ENCODE measurements at regions not wholly inside any gene's neighbourhood (a gene's known extent, or its start where the extent isn't known, plus 50 kb on each side); places are given as distances from the start of the nearest gene placed in this dataset.
"Not testable (repeated sequence)": the region's sequence is repeated elsewhere in the genome, so short reads cannot be mapped to it uniquely, and the experiment has no call there.

DNA sequence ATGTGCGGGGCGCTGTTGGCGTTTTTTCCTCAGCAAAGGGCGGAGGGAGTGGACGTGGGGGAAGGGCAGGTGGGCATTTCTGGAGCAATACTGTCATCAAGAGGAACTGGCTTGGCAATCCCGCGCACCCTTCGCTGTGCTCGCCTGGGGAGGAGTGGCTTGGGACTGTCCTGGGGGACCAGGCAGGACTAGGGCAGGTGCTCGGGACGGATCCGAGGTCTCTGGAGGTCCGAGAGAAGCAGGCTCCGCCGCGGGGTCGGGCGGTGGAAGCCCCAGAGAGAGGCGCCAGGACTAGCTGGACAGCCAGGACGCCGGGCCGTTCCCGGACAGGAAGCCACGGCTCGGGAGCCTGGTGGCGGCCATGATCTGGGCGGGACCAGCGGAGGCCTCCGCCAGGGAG, 282.5 kb upstream of the AGTR2 start (continued):
- TF ChIP-seq ZNF232 (CRISPR knock-in tag; IDR thresholded peaks at IDR 0.05; ENCODE audit: borderline replicate concordance): peak; percentile 44; the same call in 1 of the 2 replicates
- 0 out of 2 replicates have a peak, but pooled peaks have one; percentile 70 for TF ChIP-seq SPEN (CRISPR knock-in tag; IDR thresholded peaks at IDR 0.05; ENCODE audit: low read depth)
- peak; percentile 95 for TF ChIP-seq DNMT1 (CRISPR knock-in tag; IDR thresholded peaks at IDR 0.05)
- peak; percentile 28; the same call in 1 of the 2 replicates for TF ChIP-seq ZZZ3 (CRISPR knock-in tag; IDR thresholded peaks at IDR 0.05; ENCODE audit: borderline replicate concordance)
- not testable (repeated sequence) for TF ChIP-seq HNF4G (IDR thresholded peaks at IDR 0.05; ENCODE audit: borderline replicate concordance, low read depth, low read length)
- peak; percentile 33; the same call in 1 of the 2 replicates for TF ChIP-seq HNF4G (CRISPR knock-in tag; IDR thresholded peaks at IDR 0.05; ENCODE audit: borderline replicate concordance, low read depth)
- TF ChIP-seq TAF1 (CRISPR knock-in tag; IDR thresholded peaks at IDR 0.05): peak; percentile 67
- TF ChIP-seq, protein P1, sequence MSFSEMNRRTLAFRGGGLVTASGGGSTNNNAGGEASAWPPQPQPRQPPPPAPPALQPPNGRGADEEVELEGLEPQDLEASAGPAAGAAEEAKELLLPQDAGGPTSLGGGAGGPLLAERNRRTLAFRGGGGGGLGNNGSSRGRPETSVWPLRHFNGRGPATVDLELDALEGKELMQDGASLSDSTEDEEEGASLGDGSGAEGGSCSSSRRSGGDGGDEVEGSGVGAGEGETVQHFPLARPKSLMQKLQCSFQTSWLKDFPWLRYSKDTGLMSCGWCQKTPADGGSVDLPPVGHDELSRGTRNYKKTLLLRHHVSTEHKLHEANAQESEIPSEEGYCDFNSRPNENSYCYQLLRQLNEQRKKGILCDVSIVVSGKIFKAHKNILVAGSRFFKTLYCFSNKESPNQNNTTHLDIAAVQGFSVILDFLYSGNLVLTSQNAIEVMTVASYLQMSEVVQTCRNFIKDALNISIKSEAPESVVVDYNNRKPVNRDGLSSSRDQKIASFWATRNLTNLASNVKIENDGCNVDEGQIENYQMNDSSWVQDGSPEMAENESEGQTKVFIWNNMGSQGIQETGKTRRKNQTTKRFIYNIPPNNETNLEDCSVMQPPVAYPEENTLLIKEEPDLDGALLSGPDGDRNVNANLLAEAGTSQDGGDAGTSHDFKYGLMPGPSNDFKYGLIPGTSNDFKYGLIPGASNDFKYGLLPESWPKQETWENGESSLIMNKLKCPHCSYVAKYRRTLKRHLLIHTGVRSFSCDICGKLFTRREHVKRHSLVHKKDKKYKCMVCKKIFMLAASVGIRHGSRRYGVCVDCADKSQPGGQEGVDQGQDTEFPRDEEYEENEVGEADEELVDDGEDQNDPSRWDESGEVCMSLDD (CRISPR knock-in tag; IDR thresholded peaks at IDR 0.05; ENCODE audit: borderline replicate concordance): peak; percentile 23; the same call in 1 of the 2 replicates
- peak; percentile 49; the same call in 1 of the 2 replicates for TF ChIP-seq PHF20 (CRISPR knock-in tag; IDR thresholded peaks at IDR 0.05)
- peak; percentile 53 for TF ChIP-seq RBFOX2 (IDR thresholded peaks at IDR 0.05; ENCODE audit: low read depth, low read length)
- TF ChIP-seq, protein P2, sequence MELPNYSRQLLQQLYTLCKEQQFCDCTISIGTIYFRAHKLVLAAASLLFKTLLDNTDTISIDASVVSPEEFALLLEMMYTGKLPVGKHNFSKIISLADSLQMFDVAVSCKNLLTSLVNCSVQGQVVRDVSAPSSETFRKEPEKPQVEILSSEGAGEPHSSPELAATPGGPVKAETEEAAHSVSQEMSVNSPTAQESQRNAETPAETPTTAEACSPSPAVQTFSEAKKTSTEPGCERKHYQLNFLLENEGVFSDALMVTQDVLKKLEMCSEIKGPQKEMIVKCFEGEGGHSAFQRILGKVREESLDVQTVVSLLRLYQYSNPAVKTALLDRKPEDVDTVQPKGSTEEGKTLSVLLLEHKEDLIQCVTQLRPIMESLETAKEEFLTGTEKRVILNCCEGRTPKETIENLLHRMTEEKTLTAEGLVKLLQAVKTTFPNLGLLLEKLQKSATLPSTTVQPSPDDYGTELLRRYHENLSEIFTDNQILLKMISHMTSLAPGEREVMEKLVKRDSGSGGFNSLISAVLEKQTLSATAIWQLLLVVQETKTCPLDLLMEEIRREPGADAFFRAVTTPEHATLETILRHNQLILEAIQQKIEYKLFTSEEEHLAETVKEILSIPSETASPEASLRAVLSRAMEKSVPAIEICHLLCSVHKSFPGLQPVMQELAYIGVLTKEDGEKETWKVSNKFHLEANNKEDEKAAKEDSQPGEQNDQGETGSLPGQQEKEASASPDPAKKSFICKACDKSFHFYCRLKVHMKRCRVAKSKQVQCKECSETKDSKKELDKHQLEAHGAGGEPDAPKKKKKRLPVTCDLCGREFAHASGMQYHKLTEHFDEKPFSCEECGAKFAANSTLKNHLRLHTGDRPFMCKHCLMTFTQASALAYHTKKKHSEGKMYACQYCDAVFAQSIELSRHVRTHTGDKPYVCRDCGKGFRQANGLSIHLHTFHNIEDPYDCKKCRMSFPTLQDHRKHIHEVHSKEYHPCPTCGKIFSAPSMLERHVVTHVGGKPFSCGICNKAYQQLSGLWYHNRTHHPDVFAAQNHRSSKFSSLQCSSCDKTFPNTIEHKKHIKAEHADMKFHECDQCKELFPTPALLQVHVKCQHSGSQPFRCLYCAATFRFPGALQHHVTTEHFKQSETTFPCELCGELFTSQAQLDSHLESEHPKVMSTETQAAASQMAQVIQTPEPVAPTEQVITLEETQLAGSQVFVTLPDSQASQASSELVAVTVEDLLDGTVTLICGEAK (IDR thresholded peaks at IDR 0.05): not testable (repeated sequence)
- TF ChIP-seq, protein P2 (CRISPR knock-in tag; IDR thresholded peaks at IDR 0.05): peak; percentile 62; the same call in 1 of the 2 replicates
- TF ChIP-seq ZNF749 (CRISPR knock-in tag; IDR thresholded peaks at IDR 0.05; ENCODE audit: borderline replicate concordance): 0 out of 2 replicates have a peak, but pooled peaks have one; percentile 28
- 0 out of 2 replicates have a peak, but pooled peaks have one; percentile 45 for TF ChIP-seq ZNF556 (CRISPR knock-in tag; IDR thresholded peaks at IDR 0.05; ENCODE audit: borderline replicate concordance)
